Motor neuron (in vitro differentiated cells): ENCODE measurements at regions not wholly inside any gene's neighbourhood (a gene's known extent, or its start where the extent isn't known, plus 50 kb on each side); places are given as distances from the start of the nearest gene placed in this dataset.
A peak's percentile ranks its signal among the peaks of the same experiment; 100 is the strongest.

Experiments
- ATAC-seq, 8 experiments: fragments of 200-7000 bp; cut with Tn5 transposase; replicated peaks in 6 of 8; 2 replicates each; pipeline ENCODE4 v1.8.0; 2021; ENCODE audit warnings: mild to moderate bottlenecking in 8 of 8, moderate library complexity in 8 of 8
- H3K27ac ChIP-seq, 2 donors: fragments of 250-450 bp; sonication (Bioruptor Pico); 2 replicates each; pipeline ENCODE4 v1.9.0; 2021; ENCODE audit warnings: antibody characterized with exemption in 2 of 2, mild to moderate bottlenecking in 2 of 2, moderate library complexity in 1 of 2
- H3K4me1 ChIP-seq, 2 donors: fragments of 250-450 bp; sonication (Bioruptor Pico); replicated peaks in 1 of 2; 2 replicates each; pipeline ENCODE4 v1.6.1; 2021; ENCODE audit warnings: antibody characterized with exemption in 2 of 2, mild to moderate bottlenecking in 2 of 2, moderate library complexity in 1 of 2
- H3K4me3 ChIP-seq, 5 donors: fragments of 250-450 bp; sonication (Bioruptor Pico); 2 replicates each; pipeline ENCODE4 v1.9.0; 2021; ENCODE audit warnings: antibody characterized with exemption in 5 of 5, mild to moderate bottlenecking in 5 of 5, moderate library complexity in 4 of 5
- WGBS, 10 experiments: fragments of 450-650 bp; shearing (Covaris generic); methylation state at CpG; one replicate each; pipeline ENCODE4 v1.0.0; 2022; 5-methylcytosine and 5-hydroxymethylcytosine counted together
- in situ Hi-C, 9 experiments: fragments of 400-800 bp; cut with MboI; loops; one replicate each; pipeline ENCODE4 v1.15.0; 2021; ENCODE audit warnings: low sequenced_read_pairs in 9 of 9, low pct_unique_long_range_greater_than_20kb in 2 of 9; ENCODE audit not compliant: unreplicated experiment in 9 of 9

GRCh38 chr3:6220447-6220846 lies 640.5 kb upstream of the GRM7 start:
- Histone ChIP-seq H3K4me3 (no peak overlapping the region), H3K4me1 (no peaks in the 10 kb centered on the region), H3K27ac (no peak overlapping the region)
- 0 to 100% (median 64%) methylated on average over 1 to 2 of the region's 2 CpGs; no CpG with 5 or more reads in 2 of the 10 experiments for WGBS, 10 experiments
- ATAC-seq, result no peak
- in situ Hi-C loops, result no loop called here

GRCh38 chr3:6222069-6222468 lies 638.8 kb upstream of the GRM7 start:
- in situ Hi-C loops, result no loop called here
- Histone ChIP-seq H3K27ac (no peak overlapping the region), H3K4me3 (no peak overlapping the region), H3K4me1 (no peaks in the 10 kb centered on the region)
- no peak for ATAC-seq
- WGBS, 10 experiments, result 0 to 100% (median 56%) methylated on average over 1 of the region's 1 CpG; no CpG with 5 or more reads in 2 of the 10 experiments

GRCh38 chr3:6223572-6223971 lies 637.3 kb upstream of the GRM7 start:
- no peak for ATAC-seq
- Histone ChIP-seq H3K4me3 (no peak overlapping the region), H3K27ac (no peak overlapping the region), H3K4me1 (no peaks in the 10 kb centered on the region)
- in situ Hi-C loops, result no loop called here
- WGBS, 10 experiments, result 30 to 100% (median 69%) methylated on average over 1 to 3 of the region's 3 CpGs; no CpG with 5 or more reads in 2 of the 10 experiments

- no peak overlapping the region for H3K27ac ChIP-seq
- ATAC-seq, result no peak
- in situ Hi-C loops, result no loop called here
- no peak overlapping the region for H3K4me3 ChIP-seq
- 7 to 92% (median 33%) methylated on average over 1 to 4 of the region's 4 CpGs; no CpG with 5 or more reads in 1 of the 10 experiments for WGBS, 10 experiments
- no peaks in the 10 kb centered on the region for H3K4me1 ChIP-seq
Observed at GRCh38 chr3:6228958-6229683, 631.8 kb upstream of the GRM7 start.

GRCh38 chr3:6229778-6230410 lies 631.0 kb upstream of the GRM7 start:
- Histone ChIP-seq H3K4me1 (no peaks in the 10 kb centered on the region), H3K27ac (no peak overlapping the region), H3K4me3 (no peak overlapping the region)
- no peak for ATAC-seq
- 2 to 100% (median 70%) methylated on average over 3 to 6 of the region's 6 CpGs for WGBS, 10 experiments
- in situ Hi-C loops, result no loop called here

- no peaks in the 10 kb centered on the region for H3K4me1 ChIP-seq
- no peak for ATAC-seq
- no peak overlapping the region for H3K27ac ChIP-seq
- WGBS, 10 experiments, result 8 to 100% (median 80%) methylated on average over 1 to 4 of the region's 4 CpGs; no CpG with 5 or more reads in 1 of the 10 experiments
- in situ Hi-C loops, result no loop called here
- no peak overlapping the region for H3K4me3 ChIP-seq
Observed at GRCh38 chr3:6242104-6242503, 618.8 kb upstream of the GRM7 start.

GRCh38 chr3:6248528-6248927 lies 612.4 kb upstream of the GRM7 start:
- ATAC-seq, result peak in 3 of 8 experiments; percentile 22 to 57 (median 30)
- Histone ChIP-seq H3K27ac (no peak overlapping the region), H3K4me3 (no peak overlapping the region), H3K4me1 (peaks cover 0 to 11% of the 10 kb centered on the region in 2 donors)
- in situ Hi-C loops, result no loop called here
- WGBS, 10 experiments, result 0 to 81% (median 36%) methylated on average over 1 to 2 of the region's 2 CpGs; no CpG with 5 or more reads in 3 of the 10 experiments

- H3K27ac ChIP-seq, result no peak overlapping the region
- no peak overlapping the region for H3K4me3 ChIP-seq
- peaks cover 0 to 11% of the 10 kb centered on the region in 2 donors for H3K4me1 ChIP-seq
- 3 to 100% (median 78%) methylated on average over 2 to 3 of the region's 3 CpGs for WGBS, 10 experiments
- ATAC-seq, result no peak
- in situ Hi-C loops, result no loop called here
Observed at GRCh38 chr3:6249679-6250078, 611.2 kb upstream of the GRM7 start.

GRCh38 chr3:6250167-6250566 lies 610.7 kb upstream of the GRM7 start:
- ATAC-seq, result no peak
- Histone ChIP-seq H3K4me3 (no peak overlapping the region), H3K27ac (no peak overlapping the region), H3K4me1 (peaks cover 0 to 11% of the 10 kb centered on the region in 2 donors)
- in situ Hi-C loops, result no loop called here

- no peak overlapping the region for H3K4me3 ChIP-seq
- no peak for ATAC-seq
- in situ Hi-C loops, result no loop called here
- H3K27ac ChIP-seq, result no peak overlapping the region
- peaks cover 0 to 11% of the 10 kb centered on the region in 2 donors for H3K4me1 ChIP-seq
- 0 to 100% (median 21%) methylated on average over 1 to 2 of the region's 2 CpGs; no CpG with 5 or more reads in 4 of the 10 experiments for WGBS, 10 experiments
Observed at GRCh38 chr3:6251612-6252400, 609.1 kb upstream of the GRM7 start.

GRCh38 chr3:6254490-6254889 lies 606.4 kb upstream of the GRM7 start:
- no peak overlapping the region for H3K4me3 ChIP-seq
- H3K4me1 ChIP-seq, result no peaks in the 10 kb centered on the region
- H3K27ac ChIP-seq, result no peak overlapping the region
- WGBS, 10 experiments, result 0 to 100% (median 47%) methylated on average over 1 of the region's 1 CpG; no CpG with 5 or more reads in 4 of the 10 experiments
- ATAC-seq, result no peak
- in situ Hi-C loops, result no loop called here

- H3K4me1 ChIP-seq, result no peaks in the 10 kb centered on the region
- WGBS, 10 experiments, result 66 to 100% (median 93%) methylated on average over 2 to 6 of the region's 6 CpGs; no CpG with 5 or more reads in 1 of the 10 experiments
- H3K27ac ChIP-seq, result no peak overlapping the region
- H3K4me3 ChIP-seq, result no peak overlapping the region
- in situ Hi-C loops, result no loop called here
- ATAC-seq, result no peak
Observed at GRCh38 chr3:6255229-6255628, 605.7 kb upstream of the GRM7 start.

GRCh38 chr3:6260551-6261191 lies 600.2 kb upstream of the GRM7 start:
- no peak for ATAC-seq
- in situ Hi-C loops, result no loop called here
- WGBS, 10 experiments, result 0 to 89% (median 55%) methylated on average over 2 to 5 of the region's 5 CpGs

More at GRCh38 chr3:6260551-6261191, 600.2 kb upstream of the GRM7 start:
- no peak overlapping the region for H3K27ac ChIP-seq
- H3K4me1 ChIP-seq, result no peaks in the 10 kb centered on the region
- H3K4me3 ChIP-seq, result no peak overlapping the region
